ENCODE measurements at regions not wholly inside any gene's neighbourhood (a gene's known extent, or its start where the extent isn't known, plus 50 kb on each side); places are given as distances from the start of the nearest gene placed in this dataset.
"Not testable (repeated sequence)": the region's sequence is repeated elsewhere in the genome, so short reads cannot be mapped to it uniquely, and the experiment has no call there.

GRCh38 chr3:143901105-143901504 lies 52.8 kb upstream of the SLC9A9 start:
- POLR2A ChIA-PET (ENCODE audit: low non-redundant PET), result no interaction called here
- CTCF ChIA-PET, result no interaction called here
- TF ChIP-seq CTCF (conservative IDR thresholded peaks at IDR 0.05; ENCODE audit: low read depth), result no peak
- peak; percentile 74 for DNase-seq (ENCODE audit: low spot score)
- no peak overlapping the region for H3K27ac ChIP-seq

GRCh38 chr3:143902210-143902609 lies 53.9 kb upstream of the SLC9A9 start:
- DNase-seq (ENCODE audit: low spot score), result no peak
- H3K27ac ChIP-seq, result no peak overlapping the region
- POLR2A ChIA-PET (ENCODE audit: low non-redundant PET), result no interaction called here
- no peak for TF ChIP-seq CTCF (conservative IDR thresholded peaks at IDR 0.05; ENCODE audit: low read depth)
- CTCF ChIA-PET, result no interaction called here

- H3K27ac ChIP-seq, result no peak overlapping the region
- ChIA-PET CTCF (interaction anchor here (0.5 to 0.6 kb wide), 2 partner anchors 60 to 977 kb away, joined by 3 read pairs; no protein-coding TSS in a partner anchor), POLR2A (ENCODE audit: low non-redundant PET) (no interaction called here)
- no peak for DNase-seq (ENCODE audit: low spot score)
- TF ChIP-seq CTCF (conservative IDR thresholded peaks at IDR 0.05; ENCODE audit: low read depth), result no peak
Measured at GRCh38 chr3:143910756-143911155, 60.9 kb upstream of the DIPK2A start.

GRCh38 chr3:143914257-143914656 lies 57.4 kb upstream of the DIPK2A start:
- TF ChIP-seq CTCF (conservative IDR thresholded peaks at IDR 0.05; ENCODE audit: low read depth), result no peak
- no peak overlapping the region for H3K27ac ChIP-seq
- CTCF ChIA-PET, result no interaction called here
- POLR2A ChIA-PET (ENCODE audit: low non-redundant PET), result no interaction called here
- no peak for DNase-seq (ENCODE audit: low spot score)

- DNase-seq (ENCODE audit: low spot score), result no peak
- no peak overlapping the region for H3K27ac ChIP-seq
- CTCF ChIA-PET, result no interaction called here
- POLR2A ChIA-PET (ENCODE audit: low non-redundant PET), result no interaction called here
- TF ChIP-seq CTCF (conservative IDR thresholded peaks at IDR 0.05; ENCODE audit: low read depth), result no peak
Measured at GRCh38 chr3:143918848-143919247, 52.8 kb upstream of the DIPK2A start.

- POLR2A ChIA-PET (ENCODE audit: low non-redundant PET); H3K27ac ChIP-seq; CTCF ChIA-PET; DNase-seq (ENCODE audit: low spot score): not testable (repeated sequence)
Measured at GRCh38 chr3:143921176-143921575, 50.4 kb upstream of the DIPK2A start.

All from RWPE1 (cell line).